ENCODE measurements at regions not wholly inside any gene's neighbourhood (a gene's known extent, or its start where the extent isn't known, plus 50 kb on each side); places are given as distances from the start of the nearest gene placed in this dataset.
"Not testable (repeated sequence)": the region's sequence is repeated elsewhere in the genome, so short reads cannot be mapped to it uniquely, and the experiment has no call there.

DNA sequence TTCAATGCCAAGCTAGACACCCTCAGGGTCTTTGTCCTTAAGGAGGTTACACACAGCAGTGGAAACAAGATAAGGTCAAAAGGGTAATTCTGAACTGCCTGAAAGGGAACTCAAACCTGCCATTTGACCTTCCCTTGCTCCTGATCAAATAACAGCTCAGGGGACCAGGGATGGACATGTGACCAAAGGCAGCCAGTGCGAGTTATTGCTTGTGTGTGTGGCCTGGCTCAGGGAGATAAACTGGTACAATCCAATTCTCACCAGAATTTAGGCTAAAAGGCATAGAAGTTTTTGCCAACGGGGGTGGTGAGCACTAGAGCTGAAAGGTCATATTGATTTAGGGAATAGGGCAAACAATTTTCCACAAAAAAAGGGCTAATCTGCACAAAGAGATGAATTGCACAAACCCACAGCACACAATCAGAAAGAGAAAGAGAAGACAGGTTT is 349.9 kb upstream of the AUTS2 start:
- not testable (repeated sequence) for DNase-seq (ENCODE audit: low read depth)

DNA sequence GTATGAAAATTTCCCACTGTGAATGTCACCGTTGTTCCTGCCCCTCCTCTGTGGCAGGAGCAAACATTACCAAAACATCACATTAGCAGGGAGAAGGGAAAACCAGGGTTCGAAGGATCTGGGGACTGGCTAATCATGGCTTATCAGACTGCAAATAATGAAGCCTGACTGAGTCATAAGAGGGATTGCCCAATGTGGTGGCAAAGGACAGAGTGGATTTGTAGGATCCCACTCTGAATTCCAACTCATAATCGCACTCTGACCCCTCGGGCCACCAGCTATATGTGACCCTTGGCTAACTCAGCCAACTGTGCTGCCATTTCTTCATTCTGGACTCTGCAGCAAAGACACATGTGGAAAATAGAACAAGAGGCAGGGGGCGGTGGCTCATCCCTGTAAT is 347.3 kb upstream of the AUTS2 start:
- DNase-seq (ENCODE audit: low read depth), result no peak

DNA sequence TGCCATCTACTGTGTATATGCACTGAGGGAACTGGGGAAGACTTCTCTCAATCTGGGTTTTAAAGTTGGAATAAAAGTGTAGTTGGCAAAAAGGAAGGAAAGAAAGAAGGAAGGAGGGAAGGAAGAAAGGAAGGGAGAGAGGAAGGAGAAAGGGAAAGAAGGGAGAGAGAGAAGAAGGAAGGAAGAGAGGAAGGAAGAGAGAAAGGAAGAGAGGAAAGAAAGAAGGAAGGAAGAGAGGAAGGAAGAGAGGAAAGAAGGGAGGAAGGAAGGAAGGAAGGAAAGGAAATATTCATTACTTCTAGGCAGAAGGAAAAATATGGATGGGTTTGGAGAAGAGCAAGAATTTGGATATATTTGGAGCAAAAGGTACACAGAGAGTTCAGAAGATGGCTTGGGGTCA is 343.6 kb upstream of the AUTS2 start:
- DNase-seq (ENCODE audit: low read depth), result no peak

DNA sequence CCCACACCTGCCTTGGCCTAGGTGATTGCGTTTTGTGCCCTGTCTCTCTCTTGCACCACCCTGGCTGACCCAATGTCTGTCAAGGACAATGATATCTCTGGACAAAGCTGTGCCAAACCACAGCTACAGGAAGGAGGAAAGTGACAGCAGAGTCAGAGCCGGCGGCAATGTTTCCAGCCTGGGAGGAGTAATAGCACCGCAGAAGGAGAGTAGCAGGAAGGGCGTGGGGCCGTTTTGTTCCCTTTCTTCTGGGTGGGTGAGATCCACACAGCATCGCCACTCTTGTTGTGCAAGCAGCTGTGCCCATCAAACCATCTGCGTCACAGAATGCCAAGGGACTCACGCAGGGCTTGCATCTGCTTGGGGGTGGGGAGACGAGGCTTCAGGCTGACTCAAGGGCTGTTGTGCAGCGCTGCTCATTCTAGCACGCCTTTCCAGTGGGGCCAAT is 341.6 kb upstream of the AUTS2 start:
- no peak for DNase-seq (ENCODE audit: low read depth)

DNA sequence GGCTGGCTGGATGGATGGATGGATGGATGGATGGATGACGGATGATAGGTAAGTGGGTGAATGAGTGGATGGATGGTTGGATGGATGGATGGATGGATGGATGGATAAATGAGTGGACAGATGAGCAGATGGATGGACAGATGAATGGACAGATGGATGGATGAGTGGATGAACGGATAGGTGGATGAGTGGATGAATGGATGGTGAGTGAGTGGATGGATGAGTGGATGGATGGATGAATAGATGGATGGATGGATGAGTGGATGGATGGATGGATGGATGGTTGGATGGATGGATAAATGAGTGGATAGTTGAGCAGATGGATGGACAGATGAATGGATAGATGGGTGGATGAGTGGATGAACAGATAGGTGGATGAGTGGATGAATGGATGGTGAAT is 340.7 kb upstream of the AUTS2 start:
- DNase-seq (ENCODE audit: low read depth), result no peak

DNA sequence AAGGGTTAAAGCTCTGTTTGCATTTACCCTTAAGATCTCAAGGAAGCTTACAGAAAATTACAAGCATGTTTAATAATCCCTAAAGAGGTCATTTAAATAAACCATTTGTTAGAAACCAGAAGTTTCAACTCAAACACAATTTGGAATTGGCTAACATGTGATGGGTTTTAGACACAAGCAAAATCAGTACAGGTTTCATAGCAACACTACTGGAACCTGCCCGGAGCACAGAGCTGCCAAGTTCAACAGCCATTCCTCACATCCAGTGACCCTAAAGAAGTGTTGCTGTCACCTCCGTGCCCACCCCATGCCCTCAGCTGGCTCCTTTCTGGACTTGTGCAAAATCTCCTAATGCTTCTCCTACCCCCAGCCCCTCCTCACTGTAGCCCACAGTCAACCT is 338.8 kb upstream of the AUTS2 start:
- no peak for DNase-seq (ENCODE audit: low read depth)

DNA sequence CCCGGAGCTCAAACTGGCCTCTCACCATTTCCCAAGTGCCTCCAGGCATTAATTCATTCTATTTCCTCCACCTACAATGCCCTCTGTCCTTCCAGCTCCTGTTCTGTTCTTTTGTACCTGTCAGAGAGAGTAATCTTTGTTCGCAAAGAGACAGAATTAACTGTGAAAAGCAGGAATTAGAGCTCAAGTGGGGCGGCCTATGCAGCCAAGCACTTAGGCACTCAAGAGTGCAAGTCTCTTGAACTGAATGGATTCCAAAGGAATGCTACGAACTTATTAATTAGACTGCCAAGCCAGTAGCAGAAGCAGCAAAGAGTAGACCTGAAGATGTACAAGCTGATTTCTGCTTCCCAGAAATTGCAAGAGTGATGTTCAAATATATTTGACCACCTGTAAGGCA is 338.3 kb upstream of the AUTS2 start:
- DNase-seq (ENCODE audit: low read depth), result no peak

DNA sequence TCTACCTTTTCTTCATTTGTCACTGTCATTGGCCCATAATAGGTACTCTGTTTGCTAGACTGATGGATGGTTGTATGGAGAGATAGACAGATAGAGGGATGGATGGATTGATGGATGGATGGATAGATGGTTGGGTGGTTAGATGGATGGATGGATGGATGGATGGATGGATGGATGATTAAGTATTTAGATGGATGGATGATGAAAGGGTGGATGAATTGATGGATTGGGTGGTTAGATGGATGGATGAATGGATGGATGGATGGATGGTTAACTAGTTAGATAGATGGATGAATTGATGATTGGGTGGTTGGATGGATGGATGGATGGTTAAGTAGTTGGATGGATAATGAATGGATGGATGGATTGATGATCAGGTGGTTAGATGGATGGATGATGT is 334.7 kb upstream of the AUTS2 start:
- DNase-seq (ENCODE audit: low read depth), result no peak

DNA sequence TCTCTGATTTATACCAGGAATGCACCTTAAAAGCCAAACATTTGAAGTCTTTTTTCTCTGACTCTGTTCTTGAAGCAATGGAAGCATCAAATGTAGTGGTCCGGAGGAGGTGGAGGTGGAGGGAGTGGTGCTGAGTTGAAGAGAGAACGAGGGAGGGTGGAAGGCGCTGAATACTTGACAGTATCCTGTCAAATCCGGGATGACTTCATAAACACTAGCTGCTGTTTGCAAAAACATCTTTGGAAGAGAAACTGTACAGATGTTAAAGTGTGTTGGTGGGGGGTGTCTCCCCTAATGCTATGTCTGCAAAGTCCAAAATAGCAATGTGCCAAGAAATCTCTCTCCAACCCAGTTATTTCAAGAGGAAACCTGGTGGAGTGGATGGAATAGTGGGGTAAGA is 328.5 kb upstream of the AUTS2 start:
- no peak for DNase-seq (ENCODE audit: low read depth)

DNA sequence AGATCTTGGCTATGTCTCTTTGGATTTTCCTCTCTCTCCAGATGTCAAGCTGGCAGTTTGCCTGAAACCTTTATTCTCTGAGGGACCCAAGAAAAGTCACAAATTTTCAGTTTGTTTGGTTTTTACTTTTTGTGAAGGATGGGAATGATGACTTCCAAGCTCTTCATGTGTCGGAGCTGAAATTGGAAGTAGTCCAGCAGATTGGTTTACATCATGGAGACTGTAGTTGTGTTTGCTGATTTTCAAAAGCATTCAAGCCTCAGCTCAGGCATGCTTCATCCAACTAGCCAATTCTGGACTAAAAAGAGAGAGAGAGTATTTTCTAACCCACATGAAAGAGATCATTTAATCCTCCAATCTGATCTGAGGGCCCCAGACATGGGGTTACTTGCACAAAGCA is 326.2 kb upstream of the AUTS2 start:
- DNase-seq (ENCODE audit: low read depth), result no peak

DNA sequence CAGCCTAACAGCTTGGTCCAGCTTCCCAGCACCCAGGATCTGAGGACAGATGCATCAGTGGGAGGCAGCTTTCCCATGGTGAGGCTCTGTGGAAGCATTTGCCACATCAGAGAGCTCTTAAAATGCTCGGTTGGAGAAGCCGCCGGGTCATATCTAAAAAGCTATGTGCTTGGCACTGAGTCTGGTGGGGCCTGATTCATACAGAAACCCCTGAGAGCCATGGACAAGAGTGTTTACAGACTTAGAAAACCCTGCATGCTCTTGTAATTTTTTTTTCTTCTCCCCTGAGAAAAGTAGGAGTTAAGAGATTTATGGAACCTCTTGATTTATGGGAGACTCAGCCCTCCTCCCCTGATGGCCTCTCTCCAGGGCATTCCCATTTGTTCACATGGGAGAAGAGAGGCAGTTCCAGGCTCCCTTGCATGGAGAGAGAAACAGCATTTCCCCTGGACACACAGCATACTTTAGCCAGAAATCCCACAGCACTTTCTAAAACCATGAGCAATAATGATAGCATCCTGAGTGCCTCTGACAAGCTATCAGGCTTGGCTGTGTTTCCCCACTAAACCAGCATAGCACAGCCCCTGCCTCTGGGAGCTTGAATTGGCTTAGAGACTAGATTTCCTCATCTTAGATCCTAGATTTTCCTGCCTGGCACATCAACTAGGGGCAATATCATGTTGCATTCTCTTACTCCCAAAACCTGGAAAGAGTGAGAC is 322.1 kb upstream of the AUTS2 start:
- no peak for DNase-seq (ENCODE audit: low read depth)

DNA sequence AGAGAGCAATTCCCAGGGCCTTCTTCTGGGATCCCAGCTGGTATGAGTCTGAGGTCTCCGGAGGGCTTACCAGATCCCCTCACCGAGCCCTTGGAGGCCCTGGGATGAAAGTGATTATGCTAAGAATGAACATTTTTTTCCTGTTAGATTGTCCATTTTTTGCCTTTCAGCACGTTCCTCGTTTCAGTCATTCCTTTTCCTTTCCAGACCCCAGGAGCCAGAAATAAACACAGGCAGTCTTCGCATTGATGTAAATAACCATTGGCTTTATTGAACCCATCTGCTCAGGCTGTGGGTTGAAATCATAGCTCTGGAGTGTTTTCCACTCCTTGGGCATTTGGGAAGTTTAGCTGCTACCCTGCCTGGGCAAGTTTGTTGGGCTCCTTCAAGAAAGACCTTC is 320.9 kb upstream of the AUTS2 start:
- no peak for DNase-seq (ENCODE audit: low read depth)

DNA sequence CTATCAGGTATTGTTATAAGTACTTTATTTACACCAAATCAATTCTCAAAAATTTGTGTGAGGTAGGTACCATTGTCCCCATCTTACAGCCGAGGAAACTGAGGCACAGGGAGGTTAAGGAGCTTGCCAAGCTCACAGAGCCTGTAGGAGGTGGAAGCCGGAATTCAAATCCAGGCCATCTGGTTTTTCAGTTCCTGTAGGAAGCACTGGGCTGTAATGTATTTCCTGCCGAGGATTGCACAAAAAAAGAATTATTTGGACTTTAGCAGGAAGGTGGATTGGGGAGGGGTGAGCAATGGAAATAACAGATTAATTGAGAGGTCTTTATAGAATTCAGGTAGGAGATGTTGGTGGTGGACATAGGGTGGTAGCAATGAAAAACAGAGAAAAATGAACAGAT is 315.3 kb upstream of the AUTS2 start:
- DNase-seq (ENCODE audit: low read depth), result no peak

DNA sequence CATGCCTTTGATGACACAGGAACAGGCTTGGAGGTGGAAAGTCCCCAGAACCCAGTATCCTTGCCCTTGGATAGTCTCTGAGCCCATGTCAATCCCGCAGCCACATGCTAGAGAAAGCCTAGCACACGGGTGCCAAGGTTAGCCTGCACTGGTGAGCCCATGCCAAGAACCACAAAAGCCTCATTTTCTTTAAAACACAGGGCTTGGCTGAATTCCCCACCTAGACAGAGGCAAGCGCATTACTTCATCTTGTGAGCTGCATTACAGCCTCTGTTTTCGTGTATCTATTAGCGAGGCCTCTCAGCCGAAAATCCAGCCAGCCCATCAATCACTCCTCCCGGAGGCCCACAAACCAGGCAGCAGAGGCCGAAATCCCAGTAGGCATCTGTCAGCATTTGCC is 314.9 kb upstream of the AUTS2 start:
- DNase-seq (ENCODE audit: low read depth), result no peak

DNA sequence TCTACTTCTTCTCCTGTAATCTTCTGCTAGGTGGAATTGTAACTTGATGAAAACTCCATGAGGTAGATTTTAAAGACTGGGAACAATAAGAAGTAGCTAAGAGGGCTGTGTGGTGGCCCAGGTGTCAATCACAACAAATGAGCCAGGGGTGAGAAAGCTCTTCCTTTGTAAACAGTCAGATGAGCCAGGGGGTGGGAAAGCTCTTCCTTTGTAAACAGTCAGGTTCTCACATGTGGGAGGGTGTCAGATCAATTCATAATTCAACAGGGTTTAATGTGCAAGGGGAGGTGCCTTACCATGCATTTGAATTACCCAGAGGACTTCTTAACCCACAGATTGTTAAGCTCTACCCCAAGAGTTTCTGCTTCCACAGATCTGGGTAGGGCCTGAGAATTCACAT is 312.4 kb upstream of the AUTS2 start:
- DNase-seq (ENCODE audit: low read depth), result no peak

DNA sequence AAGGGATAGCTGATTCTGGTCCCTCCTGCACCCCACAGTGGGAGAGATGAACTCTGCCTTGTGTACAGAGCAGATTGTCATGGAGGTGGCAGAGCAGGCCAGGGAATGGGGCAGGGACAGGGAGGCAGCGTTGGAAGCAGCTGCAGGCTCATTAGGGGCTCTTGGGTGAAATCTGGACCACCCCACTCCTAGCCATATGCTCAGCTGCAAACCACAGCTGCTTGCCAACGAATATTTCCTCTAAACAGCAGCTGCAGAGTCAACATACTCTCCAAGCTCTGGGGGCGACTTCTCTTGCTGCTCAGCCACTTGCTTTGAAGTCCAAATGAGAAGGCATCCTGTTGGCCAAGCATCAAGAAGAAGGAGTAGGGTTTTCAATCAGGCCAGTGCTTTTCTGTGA is 302.3 kb upstream of the AUTS2 start:
- DNase-seq (ENCODE audit: low read depth), result no peak

DNA sequence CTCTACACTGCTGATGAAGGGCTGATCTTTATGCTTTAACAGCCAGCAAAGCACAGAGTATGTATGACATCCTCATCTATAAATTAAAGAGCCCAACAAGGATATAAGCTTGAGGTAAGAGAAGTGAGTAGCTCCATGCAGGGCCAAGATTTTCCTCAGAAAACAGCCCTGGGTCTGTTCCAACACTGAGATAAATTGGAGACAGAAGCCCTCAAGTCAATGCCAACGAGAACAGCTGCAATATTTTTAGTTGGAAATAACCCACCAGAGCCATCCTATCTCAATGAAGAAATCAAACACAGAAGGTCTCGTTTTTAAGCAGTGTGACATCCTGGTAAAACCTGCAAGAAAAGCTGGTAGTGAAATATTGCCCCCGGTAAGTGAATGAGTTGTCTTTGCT is 297.0 kb upstream of the AUTS2 start:
- no peak for DNase-seq (ENCODE audit: low read depth)

DNA sequence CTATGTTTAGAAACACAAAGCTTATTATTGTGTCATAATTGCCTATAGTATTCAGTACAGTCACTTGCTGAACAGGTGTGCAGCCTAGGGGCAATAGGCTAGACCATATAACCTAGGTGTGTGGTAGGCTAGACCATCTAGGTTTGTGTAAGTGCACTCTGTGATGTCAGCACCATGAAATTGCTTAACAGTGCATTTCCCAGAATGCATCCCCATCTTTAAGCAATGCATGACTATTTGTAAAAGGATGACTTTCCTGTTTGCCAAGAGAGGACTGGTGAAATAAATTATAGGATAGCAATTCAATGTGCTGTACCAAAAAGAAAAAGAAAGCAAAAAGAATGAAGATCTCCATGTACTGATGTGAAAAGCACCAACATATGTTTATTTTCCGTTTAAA is 288.7 kb upstream of the AUTS2 start:
- no peak for DNase-seq (ENCODE audit: low read depth)

DNA sequence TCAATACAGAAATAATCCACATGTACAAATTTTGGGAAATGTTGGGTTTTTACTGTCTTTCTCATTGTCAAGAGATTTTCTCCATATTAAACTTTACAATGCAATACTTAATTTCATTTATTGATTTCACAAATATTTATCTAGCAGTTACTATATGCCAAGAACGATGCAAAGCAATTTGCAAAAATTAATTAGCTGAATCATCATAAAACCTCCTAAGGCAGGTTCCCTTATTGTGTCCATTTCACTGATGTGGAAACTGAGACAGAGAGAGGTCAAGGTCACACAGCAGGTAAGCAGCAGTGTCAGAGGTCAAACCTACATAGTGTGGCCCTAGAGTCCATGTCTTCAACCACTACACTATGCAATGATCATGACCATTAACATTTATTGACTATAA is 286.8 kb upstream of the AUTS2 start:
- DNase-seq (ENCODE audit: low read depth), result no peak

DNA sequence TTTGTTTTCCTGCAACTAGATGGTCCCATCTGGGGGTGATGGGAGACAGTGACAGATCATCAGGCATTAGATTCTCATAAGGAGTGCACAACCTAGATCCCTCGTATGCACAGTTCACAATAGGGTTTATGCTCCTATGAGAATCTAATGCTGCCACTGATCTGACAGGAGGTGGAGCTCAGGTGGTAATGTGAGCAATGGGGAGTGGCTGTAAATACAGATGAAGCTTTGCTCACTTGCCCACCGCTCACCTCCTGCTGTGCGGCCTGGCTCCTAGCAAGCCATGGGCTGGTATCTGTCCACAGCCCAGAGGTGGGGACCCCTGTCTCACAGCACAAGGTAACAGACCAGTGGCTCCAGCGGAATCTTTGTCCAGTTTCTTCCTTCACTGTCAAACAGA is 284.4 kb upstream of the AUTS2 start:
- DNase-seq (ENCODE audit: low read depth), result not testable (repeated sequence)

DNA sequence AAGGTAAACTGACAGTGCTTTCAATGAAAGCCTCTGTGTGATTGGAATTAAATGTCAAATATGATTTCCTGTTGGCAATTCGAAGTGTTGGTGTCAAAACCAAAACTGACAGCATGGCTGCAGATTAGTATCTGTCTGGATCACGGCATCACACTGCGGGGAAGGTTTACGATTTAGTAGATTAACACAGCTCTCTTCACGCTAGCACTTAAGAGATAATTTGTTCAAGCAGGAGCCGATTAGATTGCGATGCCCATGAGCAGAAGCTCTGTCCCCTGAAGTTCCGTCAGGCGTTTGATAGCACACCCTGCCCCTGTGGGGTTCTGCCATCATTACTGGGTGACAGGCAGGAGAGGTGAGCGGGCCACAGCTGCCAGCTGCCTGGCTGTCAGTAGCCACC is 279.5 kb upstream of the AUTS2 start:
- no peak for DNase-seq (ENCODE audit: low read depth)

DNA sequence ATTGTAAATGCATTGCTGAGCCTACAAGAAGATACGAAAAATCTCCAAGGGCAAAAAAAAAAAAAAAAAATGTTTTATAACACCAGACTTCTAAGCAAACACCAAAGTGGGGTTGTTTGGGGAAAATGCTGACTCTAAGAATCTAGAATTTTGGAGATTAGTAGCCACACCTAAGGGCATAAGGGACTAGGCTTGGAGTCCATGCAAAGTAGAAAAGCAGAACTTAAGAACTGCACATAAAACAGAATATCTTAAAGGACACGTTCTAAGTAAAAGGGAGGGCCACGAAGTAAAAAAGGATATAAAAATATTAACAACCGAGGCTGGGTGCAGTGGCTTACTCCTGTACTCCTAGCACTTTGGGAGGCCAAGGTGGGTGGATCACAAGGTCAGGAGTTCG is 269.8 kb upstream of the AUTS2 start:
- DNase-seq (ENCODE audit: low read depth), result no peak

DNA sequence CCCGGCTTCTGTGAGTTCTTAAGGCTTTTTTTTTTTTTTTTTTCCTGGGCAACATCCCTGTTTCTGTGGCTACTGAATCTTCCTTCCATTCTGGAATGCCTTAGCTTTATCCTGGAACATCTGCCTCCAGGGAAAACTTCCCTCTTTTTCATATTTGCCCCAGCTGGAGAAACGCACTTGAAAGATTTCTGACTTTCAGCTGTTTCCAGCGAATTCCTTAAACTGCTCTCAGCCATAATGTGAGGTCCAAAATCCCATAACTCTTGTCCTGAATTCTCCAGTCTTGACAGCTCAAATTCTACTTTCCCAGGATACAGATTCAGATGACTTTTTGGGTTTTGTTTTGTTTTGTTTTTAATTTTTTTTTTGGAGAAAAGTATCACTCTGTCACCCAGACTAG is 263.6 kb upstream of the AUTS2 start:
- no peak for DNase-seq (ENCODE audit: low read depth)

DNA sequence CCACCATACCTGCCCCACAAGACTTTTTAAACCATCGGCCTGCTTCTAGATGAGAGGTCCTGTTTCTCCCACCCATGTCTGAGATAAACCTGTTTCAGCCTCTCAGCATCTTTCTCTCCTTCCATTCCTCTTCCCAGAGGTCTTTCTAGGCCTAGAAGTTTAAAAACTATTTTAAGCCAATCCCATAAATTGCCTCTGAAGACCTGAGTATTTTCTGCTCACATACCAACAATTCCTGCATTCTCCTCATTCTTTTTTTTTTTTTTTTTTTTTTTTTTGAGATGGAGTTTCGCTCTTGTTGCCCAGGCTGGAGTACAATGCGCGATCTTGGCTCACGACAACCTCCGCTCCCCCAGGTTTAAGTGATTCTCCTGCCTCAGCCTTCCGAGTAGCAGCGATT is 262.9 kb upstream of the AUTS2 start:
- DNase-seq (ENCODE audit: low read depth), result no peak

DNA sequence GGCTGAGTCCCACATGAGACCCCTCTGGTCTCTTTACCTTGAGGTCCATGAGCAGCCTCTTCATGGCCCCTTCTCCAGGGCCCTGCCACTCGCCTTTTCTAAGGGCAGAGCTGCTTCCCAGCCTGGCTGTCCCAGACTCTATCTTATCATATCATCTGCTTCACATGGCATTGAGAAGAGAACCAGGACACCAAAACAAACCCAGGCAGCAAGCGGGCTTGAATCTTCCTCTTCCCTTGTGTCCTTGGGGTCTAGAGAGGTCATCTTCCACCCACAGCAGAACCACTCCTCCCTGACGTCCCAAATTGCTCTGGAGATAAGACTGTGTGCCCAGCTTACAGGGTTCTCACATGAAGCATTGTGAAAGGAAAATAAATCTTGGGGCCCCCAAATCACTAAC is 261.3 kb upstream of the AUTS2 start:
- DNase-seq (ENCODE audit: low read depth), result no peak

Data from stimulated activated CD8-positive, alpha-beta memory T cell treated with anti-CD3 and anti-CD28 coated beads, Interleukin-12 subunit alpha, Interleukin-12 subunit beta, amount 100 ng/mL, for 1 hour (primary cell).